GM18951 (cell line): ENCODE measurements at regions not wholly inside any gene's neighbourhood (a gene's known extent, or its start where the extent isn't known, plus 50 kb on each side); places are given as distances from the start of the nearest gene placed in this dataset.

Experiments
- POLR2A ChIP-seq: IDR thresholded peaks from 4 replicates; pipeline ENCODE4 v1.6.1; 2011; ENCODE audit warnings: mild to moderate bottlenecking; ENCODE audit not compliant: insufficient read length, insufficient read depth; ENCODE audit errors: extremely low read depth
- in situ Hi-C: fragments of 300-500 bp; cut with MboI; formaldehyde crosslinking; loops from one replicate; pipeline ENCODE4 v1.12.0; 2022; ENCODE audit warnings: low sequenced_read_pairs, mixed read lengths, inconsistent platforms; ENCODE audit not compliant: unreplicated experiment

- TF ChIP-seq POLR2A: no peak
- in situ Hi-C loops: loop anchor here (25.0 kb wide), 1 partner anchor 958 kb away; no protein-coding TSS in a partner anchor
Observed at GRCh38 chr5:105945203-105945972, 1725.3 kb downstream of the EFNA5 start.

- in situ Hi-C loops: loop anchor here (25.0 kb wide), 1 partner anchor 953 kb away; no protein-coding TSS in a partner anchor
- TF ChIP-seq POLR2A: no peak
Observed at GRCh38 chr5:105940181-105940580, 1730.6 kb downstream of the EFNA5 start.

DNA sequence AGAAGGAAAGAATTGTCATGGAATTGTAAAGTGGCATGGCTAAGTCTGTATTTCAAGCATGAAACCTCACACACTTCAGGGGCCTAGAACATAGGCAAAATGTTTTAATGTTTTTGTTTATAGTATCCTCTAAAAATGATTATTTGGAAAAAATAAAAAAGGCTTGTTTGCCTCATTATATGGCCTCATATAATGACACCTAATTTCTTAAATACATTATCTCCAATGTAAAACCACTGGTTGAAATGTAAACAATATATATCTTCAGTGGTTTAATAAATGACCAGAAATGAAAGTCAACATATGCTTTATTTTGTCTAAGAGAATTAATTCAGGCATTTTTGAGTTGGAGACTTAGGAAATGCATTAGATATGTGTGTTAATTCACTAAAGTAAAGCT lies 1736.6 kb downstream of the EFNA5 start:
- in situ Hi-C loops: loop anchor here (25.0 kb wide), 1 partner anchor 947 kb away; no protein-coding TSS in a partner anchor
- TF ChIP-seq POLR2A: no peak

GRCh38 chr5:105931881-105932421 lies 1738.8 kb downstream of the EFNA5 start:
- in situ Hi-C loops: loop anchor here (25.0 kb wide), 1 partner anchor 945 kb away; no protein-coding TSS in a partner anchor

DNA sequence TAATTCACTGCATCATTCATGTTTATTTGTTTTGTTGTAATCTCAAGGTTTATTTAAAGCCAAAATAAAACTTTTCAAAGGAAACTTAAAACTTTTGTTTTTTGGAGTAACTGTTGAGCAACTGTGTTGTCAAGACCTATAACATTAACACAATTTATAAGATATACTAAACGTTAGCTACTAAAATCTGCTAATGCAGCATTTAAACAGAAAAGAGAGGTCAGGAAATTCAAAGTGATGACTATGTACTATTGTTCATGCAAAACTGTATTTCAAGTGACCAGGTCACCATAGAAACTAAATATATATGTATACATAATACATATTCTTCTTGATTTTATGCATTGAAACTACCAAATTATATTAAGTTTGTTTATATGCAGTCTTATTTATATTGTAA lies 1740.9 kb downstream of the EFNA5 start:
- no peak for TF ChIP-seq POLR2A

More at GRCh38 chr5:105931881-105932421, 1738.8 kb downstream of the EFNA5 start:
- TF ChIP-seq POLR2A: no peak

GRCh38 chr5:105924366-105924765 lies 1746.4 kb downstream of the EFNA5 start:
- in situ Hi-C loops: no loop called here

More for the DNA sequence above, 1740.9 kb downstream of the EFNA5 start:
- in situ Hi-C loops: loop anchor here (25.0 kb wide), 1 partner anchor 943 kb away; no protein-coding TSS in a partner anchor

DNA sequence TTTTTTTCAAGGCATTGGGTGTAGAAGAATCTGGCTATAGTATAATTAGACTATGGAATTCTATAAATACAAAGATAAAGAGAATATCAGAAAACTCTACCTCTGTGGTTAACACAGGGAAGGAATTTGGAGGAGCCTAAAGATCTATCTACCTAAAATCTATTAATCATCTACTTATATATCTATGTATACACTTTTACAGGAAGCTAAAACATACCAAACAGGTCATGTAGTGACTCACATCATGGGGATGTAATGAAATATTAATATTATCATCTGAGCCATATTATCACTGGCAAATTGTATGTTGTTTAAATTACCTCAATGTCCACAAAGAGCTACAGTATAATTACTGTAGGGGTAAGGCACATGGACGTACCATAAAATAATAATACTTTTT lies 1748.2 kb downstream of the EFNA5 start:
- no peak for TF ChIP-seq POLR2A
- in situ Hi-C loops: no loop called here

More at GRCh38 chr5:105924366-105924765, 1746.4 kb downstream of the EFNA5 start:
- no peak for TF ChIP-seq POLR2A

- TF ChIP-seq POLR2A: no peak
Observed at GRCh38 chr5:105922080-105922479, 1748.7 kb downstream of the EFNA5 start.

DNA sequence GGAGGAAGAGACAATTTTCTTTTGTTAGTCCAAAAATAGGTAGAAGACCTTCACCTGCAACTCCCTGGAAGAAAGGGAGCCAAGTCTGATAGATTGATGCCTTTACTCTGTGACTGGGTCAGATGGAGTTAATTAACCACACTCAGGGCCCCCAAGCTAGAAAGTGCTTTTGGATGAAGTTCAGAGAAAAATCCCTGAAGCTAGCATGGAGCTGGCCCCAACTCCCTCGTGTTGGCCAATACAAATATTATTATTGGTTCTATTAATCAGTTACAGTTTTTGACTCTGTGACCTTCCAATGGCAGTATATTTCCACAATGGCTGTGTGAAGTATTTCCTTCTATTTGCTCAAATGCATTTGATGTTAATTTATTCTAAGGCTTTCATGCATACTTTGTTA lies 1753.5 kb downstream of the EFNA5 start:
- in situ Hi-C loops: no loop called here
- no peak for TF ChIP-seq POLR2A

More at GRCh38 chr5:105922080-105922479, 1748.7 kb downstream of the EFNA5 start:
- in situ Hi-C loops: no loop called here

GRCh38 chr5:105907016-105907415 lies 1763.7 kb downstream of the EFNA5 start:
- no peak for TF ChIP-seq POLR2A
- in situ Hi-C loops: no loop called here

DNA sequence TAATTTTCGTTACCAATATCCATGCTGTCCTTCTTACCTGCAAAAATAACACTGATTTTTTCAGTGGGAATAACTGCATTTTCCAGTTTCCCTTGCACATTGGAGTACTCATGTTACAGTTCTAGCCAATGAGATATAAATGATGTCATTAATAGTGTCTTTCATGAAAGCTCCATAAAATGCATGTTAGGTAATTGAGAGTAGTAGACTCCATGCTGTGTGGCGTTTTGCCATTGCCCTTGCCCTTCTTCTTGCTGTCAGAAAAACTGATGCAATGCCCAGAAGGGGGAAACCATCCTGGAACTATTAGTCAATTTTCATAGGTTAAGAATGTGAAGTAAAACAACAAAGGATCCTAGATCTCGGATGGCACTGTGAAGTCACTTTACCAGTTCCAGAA lies 1765.3 kb downstream of the EFNA5 start:
- in situ Hi-C loops: no loop called here
- TF ChIP-seq POLR2A: no peak

- no peak for TF ChIP-seq POLR2A
- in situ Hi-C loops: no loop called here
Observed at GRCh38 chr5:105903069-105903468, 1767.7 kb downstream of the EFNA5 start.

DNA sequence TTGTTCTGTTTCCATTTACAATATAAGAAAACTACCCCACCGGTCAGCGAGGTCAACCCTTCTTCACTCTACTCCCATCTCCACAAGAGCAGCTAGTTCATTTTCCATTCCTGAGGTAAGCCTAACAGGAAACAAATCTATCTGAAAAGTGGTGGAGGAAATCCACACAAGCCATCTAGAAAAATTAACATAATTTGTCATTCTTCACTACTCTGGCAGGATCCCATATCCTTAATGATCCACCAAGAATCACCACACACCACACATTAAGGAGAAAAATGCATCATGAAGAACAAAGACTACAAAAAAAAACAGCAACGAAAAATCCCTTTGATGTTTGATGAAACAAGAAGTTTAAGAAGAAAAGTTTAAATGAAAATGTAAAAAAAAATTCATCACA lies 1771.0 kb downstream of the EFNA5 start:
- in situ Hi-C loops: no loop called here
- TF ChIP-seq POLR2A: no peak

DNA sequence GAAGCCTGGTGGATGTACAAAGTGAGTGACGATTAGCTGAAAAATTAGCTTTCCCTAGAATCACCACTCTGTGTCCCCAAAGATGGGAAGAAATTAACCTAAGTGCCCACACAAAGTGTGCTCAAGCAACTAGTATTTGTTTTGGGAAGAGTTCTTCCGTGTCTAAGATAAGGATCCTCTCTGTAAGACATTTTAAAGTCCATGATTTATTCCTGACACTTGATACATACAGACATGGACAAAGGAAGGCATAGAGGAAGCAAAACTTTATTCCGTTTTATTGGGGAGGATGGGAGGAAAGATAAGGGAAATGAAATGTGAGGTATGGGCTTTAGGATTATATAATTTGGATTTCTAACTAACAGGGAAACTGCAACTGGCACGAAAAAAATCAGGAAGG lies 1772.6 kb downstream of the EFNA5 start:
- TF ChIP-seq POLR2A: no peak
- in situ Hi-C loops: no loop called here
